ENCODE measurements at regions not wholly inside any gene's neighbourhood (a gene's known extent, or its start where the extent isn't known, plus 50 kb on each side); places are given as distances from the start of the nearest gene placed in this dataset.

DNA sequence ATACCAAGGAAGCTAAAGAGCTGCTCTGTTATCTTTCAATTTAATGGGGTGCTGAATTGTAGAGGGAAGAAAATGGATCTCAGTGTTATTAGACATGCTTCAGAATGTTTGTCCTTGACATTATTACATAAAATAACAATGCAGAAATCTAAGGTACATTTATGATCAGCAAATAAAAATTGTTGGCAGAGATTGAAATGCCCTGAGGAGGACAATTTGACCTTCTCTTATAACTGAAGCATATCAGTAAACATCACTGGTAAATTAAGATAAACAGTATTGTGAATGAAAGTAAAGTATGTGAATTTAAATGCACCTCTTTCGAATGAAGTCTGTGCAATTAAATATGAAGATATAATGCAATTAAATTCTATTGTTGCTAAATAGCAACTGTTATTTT lies 1362.1 kb upstream of the ATXN8OS start:
- TF ChIP-seq, protein P1, sequence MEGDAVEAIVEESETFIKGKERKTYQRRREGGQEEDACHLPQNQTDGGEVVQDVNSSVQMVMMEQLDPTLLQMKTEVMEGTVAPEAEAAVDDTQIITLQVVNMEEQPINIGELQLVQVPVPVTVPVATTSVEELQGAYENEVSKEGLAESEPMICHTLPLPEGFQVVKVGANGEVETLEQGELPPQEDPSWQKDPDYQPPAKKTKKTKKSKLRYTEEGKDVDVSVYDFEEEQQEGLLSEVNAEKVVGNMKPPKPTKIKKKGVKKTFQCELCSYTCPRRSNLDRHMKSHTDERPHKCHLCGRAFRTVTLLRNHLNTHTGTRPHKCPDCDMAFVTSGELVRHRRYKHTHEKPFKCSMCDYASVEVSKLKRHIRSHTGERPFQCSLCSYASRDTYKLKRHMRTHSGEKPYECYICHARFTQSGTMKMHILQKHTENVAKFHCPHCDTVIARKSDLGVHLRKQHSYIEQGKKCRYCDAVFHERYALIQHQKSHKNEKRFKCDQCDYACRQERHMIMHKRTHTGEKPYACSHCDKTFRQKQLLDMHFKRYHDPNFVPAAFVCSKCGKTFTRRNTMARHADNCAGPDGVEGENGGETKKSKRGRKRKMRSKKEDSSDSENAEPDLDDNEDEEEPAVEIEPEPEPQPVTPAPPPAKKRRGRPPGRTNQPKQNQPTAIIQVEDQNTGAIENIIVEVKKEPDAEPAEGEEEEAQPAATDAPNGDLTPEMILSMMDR (conservative IDR thresholded peaks at IDR 0.05 in 1 of 2, IDR thresholded peaks at IDR 0.05 in 1 of 2; ENCODE audit: low read depth in 1 of 2, low read length in 2 of 2): no peak
- no peak for TF ChIP-seq EZH2 (IDR thresholded peaks at IDR 0.05; ENCODE audit: low read length, missing control alignments)

All from fibroblast of lung (primary cell).